PC-9 (cell line): ENCODE measurements at regions not wholly inside any gene's neighbourhood (a gene's known extent, or its start where the extent isn't known, plus 50 kb on each side); places are given as distances from the start of the nearest gene placed in this dataset.

Experiments used
- BruUV-seq: library from RNA; stranded (reverse); fragments of 400-500 nt; replicated peaks from 2 replicates; lab custom pipeline; 2021; lab: Mats Ljungman, UMichigan
- CTCF ChIA-PET: fragments of 300-600 bp; sonication (Branson Sonifier 250); formaldehyde crosslinking; loops from one replicate; lab custom pipeline; 2022; ENCODE audit warnings: antibody characterized with exemption; lab: Charles Lee
- POLR2A ChIA-PET: fragments of 300-600 bp; sonication (Branson Sonifier 250); formaldehyde crosslinking; loops from one replicate; lab custom pipeline; 2022; ENCODE audit warnings: antibody characterized with exemption; ENCODE audit not compliant: unreplicated experiment; lab: Charles Lee
- DNase-seq, 2 experiments: peaks; one replicate each; pipeline versions ENCODE4 v3.0.0 to v3.0.0-alpha.2; 2015 to 2022; ENCODE audit warnings: mixed read lengths in 1 of 2
- H2AFZ ChIP-seq: fragments of 200-600 bp; sonication (generic); 2 replicates; pipeline ENCODE4 v1.8.1; 2017; ENCODE audit warnings: antibody characterized with exemption
- H3F3A ChIP-seq: fragments of 200-600 bp; sonication (generic); 2 replicates; pipeline ENCODE4 v1.8.1; 2017; ENCODE audit warnings: antibody characterized with exemption, mild to moderate bottlenecking, low read depth; ENCODE audit not compliant: insufficient read depth
- H3K27ac ChIP-seq: fragments of 200-600 bp; sonication (generic); 2 replicates; pipeline ENCODE4 v1.6.1; 2016; ENCODE audit warnings: mixed run types
- H3K27me3 ChIP-seq: fragments of 200-600 bp; sonication (generic); 2 replicates; pipeline ENCODE4 v1.6.1; 2016; ENCODE audit warnings: low read depth, mixed run types; ENCODE audit not compliant: insufficient read depth
- H3K36me3 ChIP-seq: fragments of 200-600 bp; sonication (generic); 2 replicates; pipeline ENCODE4 v1.6.1; 2016; ENCODE audit warnings: low read depth, mixed run types
- H3K4me1 ChIP-seq: fragments of 200-600 bp; sonication (generic); replicated peaks from 2 replicates; pipeline ENCODE4 v1.6.1; 2016; ENCODE audit warnings: mixed run types; ENCODE audit not compliant: insufficient read depth
- H3K4me2 ChIP-seq: fragments of 200-600 bp; sonication (generic); 2 replicates; pipeline ENCODE4 v1.6.1; 2017; ENCODE audit warnings: mixed run types
- H3K4me3 ChIP-seq: fragments of 200-600 bp; sonication (generic); 2 replicates; pipeline ENCODE4 v1.6.1; 2016; ENCODE audit warnings: mixed run types
- H3K79me2 ChIP-seq: fragments of 200-600 bp; sonication (generic); 2 replicates; pipeline ENCODE4 v1.6.1; 2017; ENCODE audit warnings: low read depth, mixed run types
- H3K9me2 ChIP-seq: fragments of 200-600 bp; sonication (generic); 2 replicates; pipeline ENCODE4 v1.8.1; 2017; ENCODE audit warnings: mild to moderate bottlenecking; ENCODE audit not compliant: insufficient read depth
- H3K9me3 ChIP-seq: fragments of 200-600 bp; sonication (generic); 2 replicates; pipeline ENCODE4 v1.8.1; 2016; ENCODE audit warnings: low read depth; ENCODE audit not compliant: insufficient read depth
- H4K20me1 ChIP-seq: fragments of 200-600 bp; sonication (generic); 2 replicates; pipeline ENCODE4 v1.8.1; 2017; ENCODE audit not compliant: insufficient read depth
- EZH2 ChIP-seq: fragments of 200-600 bp; sonication (generic); IDR thresholded peaks from 2 replicates; pipeline ENCODE4 v1.8.0; 2017; ENCODE audit warnings: antibody characterized with exemption, low read depth
- intact Hi-C: fragments of 100-400 bp; cut with micrococcal nuclease; formaldehyde crosslinking; loops from one replicate; pipeline ENCODE4 v1.10.0; 2022; ENCODE audit not compliant: unreplicated experiment
- TF ChIP-seq, protein P1 (sequence below): fragments of 200-600 bp; sonication (generic); conservative IDR thresholded peaks from 2 replicates; pipeline ENCODE4 v1.6.1; 2017; ENCODE audit warnings: mixed run types, antibody characterized with exemption, mild to moderate bottlenecking, moderate library complexity

GRCh38 chr11:31865606-31866300 lies 54.6 kb upstream of the PAX6 start:
- ChIA-PET POLR2A (no interaction called here), CTCF (no interaction called here)
- Histone ChIP-seq H3K9me3 (no peaks in the 10 kb centered on the region), H3F3A (peaks cover 18% of the 10 kb centered on the region), H3K27ac (no peak overlapping the region), H4K20me1 (no peaks in the 10 kb centered on the region), H3K36me3 (no peaks in the 10 kb centered on the region), H3K4me1 (peaks cover 34% of the 10 kb centered on the region), H3K27me3 (no peaks in the 10 kb centered on the region), H3K4me3 (no peak overlapping the region), H3K4me2 (no peak overlapping the region), H3K9me2 (no peaks in the 10 kb centered on the region), H3K79me2 (no peaks in the 10 kb centered on the region), H2AFZ (no peak overlapping the region)
- no TSS peak for BruUV-seq
- DNase-seq, result no peak
- TF ChIP-seq, protein P1, sequence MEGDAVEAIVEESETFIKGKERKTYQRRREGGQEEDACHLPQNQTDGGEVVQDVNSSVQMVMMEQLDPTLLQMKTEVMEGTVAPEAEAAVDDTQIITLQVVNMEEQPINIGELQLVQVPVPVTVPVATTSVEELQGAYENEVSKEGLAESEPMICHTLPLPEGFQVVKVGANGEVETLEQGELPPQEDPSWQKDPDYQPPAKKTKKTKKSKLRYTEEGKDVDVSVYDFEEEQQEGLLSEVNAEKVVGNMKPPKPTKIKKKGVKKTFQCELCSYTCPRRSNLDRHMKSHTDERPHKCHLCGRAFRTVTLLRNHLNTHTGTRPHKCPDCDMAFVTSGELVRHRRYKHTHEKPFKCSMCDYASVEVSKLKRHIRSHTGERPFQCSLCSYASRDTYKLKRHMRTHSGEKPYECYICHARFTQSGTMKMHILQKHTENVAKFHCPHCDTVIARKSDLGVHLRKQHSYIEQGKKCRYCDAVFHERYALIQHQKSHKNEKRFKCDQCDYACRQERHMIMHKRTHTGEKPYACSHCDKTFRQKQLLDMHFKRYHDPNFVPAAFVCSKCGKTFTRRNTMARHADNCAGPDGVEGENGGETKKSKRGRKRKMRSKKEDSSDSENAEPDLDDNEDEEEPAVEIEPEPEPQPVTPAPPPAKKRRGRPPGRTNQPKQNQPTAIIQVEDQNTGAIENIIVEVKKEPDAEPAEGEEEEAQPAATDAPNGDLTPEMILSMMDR, result no peak
- TF ChIP-seq EZH2, result no peak
- intact Hi-C loops, result no loop called here

DNA sequence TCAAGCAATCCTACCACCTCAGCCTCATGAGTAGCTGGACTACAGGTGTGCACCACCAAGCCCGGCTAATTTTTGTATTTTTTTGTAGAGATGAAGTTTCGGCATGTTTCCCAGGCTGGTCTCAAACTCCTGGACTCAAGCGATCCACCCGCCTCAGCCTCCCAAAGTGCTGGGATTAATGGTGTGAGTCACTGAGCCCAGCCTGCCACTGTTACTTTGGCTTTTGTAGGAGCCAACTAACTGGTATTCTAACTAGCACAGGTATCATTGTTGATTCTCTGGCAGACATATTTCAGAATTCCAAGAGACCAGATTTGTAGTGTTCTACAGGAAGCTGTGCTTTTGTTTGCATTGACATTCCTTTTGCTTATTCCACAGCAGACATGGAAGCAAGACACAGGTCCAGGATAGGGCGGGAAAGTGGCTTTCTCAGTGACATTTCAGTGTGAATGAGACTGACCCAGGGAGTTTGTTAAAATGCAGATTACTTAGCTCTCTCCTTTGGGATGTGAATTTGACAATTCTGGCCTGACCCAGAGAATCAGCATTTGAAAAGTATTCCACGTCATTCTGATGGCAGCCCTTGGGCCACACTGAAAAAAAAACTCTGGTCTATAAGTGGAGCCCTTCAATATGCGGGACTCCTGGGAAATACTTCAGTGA lies 52.2 kb upstream of the PAX6 start:
- Histone ChIP-seq H3K4me1 (peaks cover 9% of the 10 kb centered on the region; the same call in 1 of the 2 replicates), H2AFZ (no peak overlapping the region), H3K9me3 (no peaks in the 10 kb centered on the region), H4K20me1 (no peaks in the 10 kb centered on the region), H3K27ac (no peak overlapping the region), H3K9me2 (no peaks in the 10 kb centered on the region), H3F3A (no peaks in the 10 kb centered on the region), H3K27me3 (no peaks in the 10 kb centered on the region), H3K4me3 (no peak overlapping the region), H3K4me2 (no peak overlapping the region), H3K36me3 (no peaks in the 10 kb centered on the region), H3K79me2 (no peaks in the 10 kb centered on the region)
- ChIA-PET CTCF (no interaction called here), POLR2A (no interaction called here)
- TF ChIP-seq, protein P1, result no peak
- no peak for TF ChIP-seq EZH2
- BruUV-seq, result no TSS peak
- DNase-seq, result no peak
- intact Hi-C loops, result no loop called here

DNA sequence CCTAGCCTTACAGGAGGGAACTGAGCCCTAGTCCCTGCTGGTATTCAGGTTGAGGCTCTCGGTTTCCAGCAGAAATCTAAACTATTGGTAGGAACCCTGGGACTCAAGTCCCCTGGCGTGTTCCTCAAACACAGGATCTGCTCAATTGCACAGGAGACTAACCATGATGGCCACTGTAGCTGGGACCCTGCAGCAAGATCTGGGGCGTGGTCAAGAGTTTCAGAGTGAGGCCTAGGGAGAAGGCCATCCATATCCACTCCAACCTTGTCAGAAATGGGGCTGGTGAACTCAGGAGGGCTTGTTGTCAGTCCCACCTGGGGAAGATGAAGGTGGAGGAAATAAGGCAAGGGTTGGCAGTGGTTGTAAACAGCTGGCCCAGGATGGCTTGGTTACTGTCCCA lies 49.9 kb upstream of the PAX6 start:
- H3K9me2 ChIP-seq, result no peaks in the 10 kb centered on the region
- ChIA-PET CTCF (no interaction called here), POLR2A (interaction anchor here (0.6 kb wide), 1 partner anchor 157 kb away, joined by 8 read pairs; no protein-coding TSS in a partner anchor)
- H3K9me3 ChIP-seq, result no peaks in the 10 kb centered on the region
- H3K27ac ChIP-seq, result no peak overlapping the region
- H3K4me2 ChIP-seq, result no peak overlapping the region
- H3F3A ChIP-seq, result no peaks in the 10 kb centered on the region
- no peak for TF ChIP-seq EZH2
- TF ChIP-seq, protein P1, result no peak
- intact Hi-C loops, result no loop called here
- no TSS peak for BruUV-seq
- H3K79me2 ChIP-seq, result no peaks in the 10 kb centered on the region
- no peak for DNase-seq
- H3K4me3 ChIP-seq, result no peak overlapping the region
- no peaks in the 10 kb centered on the region for H3K27me3 ChIP-seq
- H3K36me3 ChIP-seq, result no peaks in the 10 kb centered on the region
- no peaks in the 10 kb centered on the region for H3K4me1 ChIP-seq
- no peak overlapping the region for H2AFZ ChIP-seq
- no peaks in the 10 kb centered on the region for H4K20me1 ChIP-seq
